Natural killer cell (primary cell): ENCODE measurements at regions not wholly inside any gene's neighbourhood (a gene's known extent, or its start where the extent isn't known, plus 50 kb on each side); places are given as distances from the start of the nearest gene placed in this dataset.
"Not testable (repeated sequence)": the region's sequence is repeated elsewhere in the genome, so short reads cannot be mapped to it uniquely, and the experiment has no call there.

Experiments used
- ATAC-seq, 3 donors: fragments of 150-1000 bp in 2 of 3; fragments of 200-7000 bp in 1 of 3; cut with Tn5 transposase; 1 replicate in 1 of 3; 2 replicates in 2 of 3; pipeline ENCODE4 v1.10.0; 2021; ENCODE audit warnings: mild to moderate bottlenecking in 2 of 3, moderate library complexity in 2 of 3
- DNase-seq, 2 donors: peaks; one replicate each; pipeline versions ENCODE4 v3.0.0 to v3.0.0-alpha.2; 2013 to 2021; ENCODE audit warnings: mixed read lengths in 1 of 2
- H3K27ac ChIP-seq: one replicate; pipeline ENCODE4 v1.5.1; 2013; ENCODE audit warnings: mild to moderate bottlenecking, low read length
- H3K27me3 ChIP-seq: one replicate; pipeline ENCODE4 v1.6.1; 2013; ENCODE audit warnings: low read length; ENCODE audit not compliant: control insufficient read depth, insufficient read depth
- H3K36me3 ChIP-seq: one replicate; pipeline ENCODE4 v1.6.1; 2013; ENCODE audit warnings: low read length; ENCODE audit not compliant: control insufficient read depth, insufficient read depth
- H3K4me1 ChIP-seq: one replicate; pipeline ENCODE4 v1.6.1; 2013; ENCODE audit warnings: low read length; ENCODE audit not compliant: control insufficient read depth, insufficient read depth
- H3K4me3 ChIP-seq: one replicate; pipeline ENCODE4 v1.5.1; 2013; ENCODE audit warnings: low read length
- H3K9me3 ChIP-seq: one replicate; pipeline ENCODE4 v1.6.1; 2013; ENCODE audit warnings: low read length; ENCODE audit not compliant: control insufficient read depth, insufficient read depth
- H3K27ac Mint-ChIP-seq, 2 donors: one replicate each; pipeline ENCODE4 v1.8.0; 2022; ENCODE audit warnings: mild to moderate bottlenecking in 2 of 2, mixed read lengths in 2 of 2, moderate library complexity in 1 of 2
- H3K27me3 Mint-ChIP-seq, 2 donors: one replicate each; pipeline ENCODE4 v1.8.0; 2022; ENCODE audit warnings: low read depth in 2 of 2, mixed read lengths in 2 of 2
- H3K36me3 Mint-ChIP-seq: one replicate; pipeline ENCODE4 v1.8.0; 2022; ENCODE audit warnings: mixed read lengths
- H3K4me1 Mint-ChIP-seq, 2 donors: one replicate each; pipeline ENCODE4 v1.8.0; 2022; ENCODE audit warnings: mixed read lengths in 2 of 2
- H3K4me3 Mint-ChIP-seq: one replicate; pipeline ENCODE4 v1.8.0; 2022; ENCODE audit warnings: mild to moderate bottlenecking, moderate library complexity, mixed read lengths
- H3K9me3 Mint-ChIP-seq, 2 donors: one replicate each; pipeline ENCODE4 v1.8.0; 2022; ENCODE audit warnings: mixed read lengths in 2 of 2
- WGBS: methylation state at CpG from one replicate; pipeline ENCODE4 v1.1.7; 2013; ENCODE audit warnings: missing lambda C conversion rate; ENCODE audit not compliant: insufficient coverage; 5-methylcytosine and 5-hydroxymethylcytosine counted together
- intact Hi-C: fragments of 100-400 bp; cut with micrococcal nuclease; formaldehyde crosslinking; loops from one replicate; pipeline ENCODE4 v1.14.2; 2022
- TF ChIP-seq, protein P1 (sequence below): fragments of 200-600 bp; IDR thresholded peaks from one replicate; pipeline ENCODE4 v1.8.0; 2022; ENCODE audit warnings: antibody characterized with exemption

GRCh38 chr2:185255566-185255965 lies 483.0 kb upstream of the FSIP2 start:
- TF ChIP-seq, protein P1, sequence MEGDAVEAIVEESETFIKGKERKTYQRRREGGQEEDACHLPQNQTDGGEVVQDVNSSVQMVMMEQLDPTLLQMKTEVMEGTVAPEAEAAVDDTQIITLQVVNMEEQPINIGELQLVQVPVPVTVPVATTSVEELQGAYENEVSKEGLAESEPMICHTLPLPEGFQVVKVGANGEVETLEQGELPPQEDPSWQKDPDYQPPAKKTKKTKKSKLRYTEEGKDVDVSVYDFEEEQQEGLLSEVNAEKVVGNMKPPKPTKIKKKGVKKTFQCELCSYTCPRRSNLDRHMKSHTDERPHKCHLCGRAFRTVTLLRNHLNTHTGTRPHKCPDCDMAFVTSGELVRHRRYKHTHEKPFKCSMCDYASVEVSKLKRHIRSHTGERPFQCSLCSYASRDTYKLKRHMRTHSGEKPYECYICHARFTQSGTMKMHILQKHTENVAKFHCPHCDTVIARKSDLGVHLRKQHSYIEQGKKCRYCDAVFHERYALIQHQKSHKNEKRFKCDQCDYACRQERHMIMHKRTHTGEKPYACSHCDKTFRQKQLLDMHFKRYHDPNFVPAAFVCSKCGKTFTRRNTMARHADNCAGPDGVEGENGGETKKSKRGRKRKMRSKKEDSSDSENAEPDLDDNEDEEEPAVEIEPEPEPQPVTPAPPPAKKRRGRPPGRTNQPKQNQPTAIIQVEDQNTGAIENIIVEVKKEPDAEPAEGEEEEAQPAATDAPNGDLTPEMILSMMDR = no peak
- Mint-ChIP-seq H3K27ac (no peak overlapping the region), H3K4me1 (no peaks in the 10 kb centered on the region), H3K27me3 (no peaks in the 10 kb centered on the region), H3K4me3 (no peak overlapping the region), H3K9me3 (peaks cover 10 to 14% of the 10 kb centered on the region in 2 donors), H3K36me3 (no peaks in the 10 kb centered on the region)
- Histone ChIP-seq H3K27ac (no peak overlapping the region), H3K9me3 (peaks cover 3% of the 10 kb centered on the region), H3K27me3 (no peaks in the 10 kb centered on the region), H3K4me3 (no peak overlapping the region), H3K36me3 (no peaks in the 10 kb centered on the region), H3K4me1 (no peaks in the 10 kb centered on the region)
- intact Hi-C loops = no loop called here
- WGBS = 67% methylated on average over 1 of the region's 1 CpG
- DNase-seq = no peak
- ATAC-seq = no peak

DNA sequence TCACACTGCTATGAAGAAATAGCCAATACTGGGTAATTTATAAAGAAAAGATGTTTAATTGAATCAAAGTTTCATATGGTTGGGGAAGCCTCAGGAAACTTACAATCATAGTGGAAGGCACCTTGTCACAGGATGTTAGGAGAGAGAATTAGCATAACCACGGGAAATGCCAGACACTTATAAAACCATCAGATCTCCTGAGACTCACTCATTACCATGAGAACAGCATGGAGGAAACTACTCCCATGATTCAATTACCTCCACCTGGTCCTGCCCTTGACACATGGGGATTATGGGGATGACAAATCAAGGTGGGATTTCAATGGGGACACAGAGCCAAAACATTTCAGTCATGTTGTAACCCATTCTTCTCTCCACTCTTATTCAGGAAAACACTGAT lies 472.9 kb upstream of the FSIP2 start:
- H3K9me3 ChIP-seq = peaks cover 6% of the 10 kb centered on the region
- Mint-ChIP-seq H3K4me3 (no peak overlapping the region), H3K36me3 (no peaks in the 10 kb centered on the region), H3K4me1 (no peaks in the 10 kb centered on the region), H3K27me3 (no peaks in the 10 kb centered on the region), H3K27ac (no peak overlapping the region), H3K9me3 (peaks cover 7 to 9% of the 10 kb centered on the region in 2 donors)
- no peaks in the 10 kb centered on the region for H3K36me3 ChIP-seq
- no peaks in the 10 kb centered on the region for H3K4me1 ChIP-seq
- intact Hi-C loops = no loop called here
- no peak for DNase-seq
- H3K4me3 ChIP-seq = no peak overlapping the region
- no peak overlapping the region for H3K27ac ChIP-seq
- TF ChIP-seq, protein P1 = no peak
- no CpG with 5 or more reads among the region's 1 CpG for WGBS
- no peak for ATAC-seq
- no peaks in the 10 kb centered on the region for H3K27me3 ChIP-seq

GRCh38 chr2:185268651-185269050 lies 470.0 kb upstream of the FSIP2 start:
- Mint-ChIP-seq H3K36me3 (no peaks in the 10 kb centered on the region), H3K4me3 (no peak overlapping the region), H3K27ac (no peak overlapping the region), H3K27me3 (no peaks in the 10 kb centered on the region), H3K9me3 (peaks cover 9 to 11% of the 10 kb centered on the region in 2 donors), H3K4me1 (no peaks in the 10 kb centered on the region)
- H3K27me3 ChIP-seq = no peaks in the 10 kb centered on the region
- intact Hi-C loops = no loop called here
- ATAC-seq (no peak), DNase-seq (no peak)
- no peak overlapping the region for H3K4me3 ChIP-seq
- TF ChIP-seq, protein P1 = no peak
- H3K36me3 ChIP-seq = no peaks in the 10 kb centered on the region
- 91% methylated on average over 1 of the region's 3 CpGs for WGBS
- H3K27ac ChIP-seq = no peak overlapping the region
- H3K9me3 ChIP-seq = peaks cover 6% of the 10 kb centered on the region
- no peaks in the 10 kb centered on the region for H3K4me1 ChIP-seq

DNA sequence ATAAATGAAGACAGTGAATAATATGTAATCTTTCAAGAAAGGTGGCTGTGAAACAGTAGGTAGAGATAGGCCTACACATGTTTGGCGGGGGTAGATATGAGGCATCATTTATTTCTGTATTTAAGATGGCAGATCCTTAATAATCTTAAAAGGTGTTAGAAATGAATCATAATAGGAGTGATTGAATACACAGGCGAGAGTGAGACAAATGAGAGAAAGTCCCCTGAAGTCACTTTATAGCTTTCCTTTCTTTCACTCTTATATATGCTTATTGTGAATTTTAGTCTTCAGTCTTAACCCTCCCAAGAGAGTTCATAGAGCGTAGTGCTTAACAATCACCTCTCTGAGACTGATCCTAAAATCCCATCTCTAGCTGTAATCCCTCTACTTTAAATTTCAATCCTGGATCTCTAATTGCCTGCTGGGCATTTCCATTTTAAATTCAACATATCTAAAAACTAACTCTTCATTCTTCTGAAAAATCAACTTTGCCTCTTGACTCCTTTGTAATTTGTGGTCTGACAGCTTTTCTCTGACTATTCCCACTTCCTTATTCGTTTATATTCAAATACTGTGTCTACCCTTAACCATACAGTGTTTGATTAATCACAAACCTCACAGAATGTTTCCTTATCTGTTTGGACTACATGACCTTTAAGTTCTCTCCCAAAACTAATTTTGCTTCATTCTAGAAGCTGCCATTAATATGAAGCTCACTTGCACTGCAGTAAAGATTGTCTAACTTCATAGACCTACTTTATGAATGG lies 463.7 kb upstream of the FSIP2 start:
- DNase-seq = no peak
- Histone ChIP-seq H3K4me1 (no peaks in the 10 kb centered on the region), H3K27ac (no peak overlapping the region), H3K36me3 (no peaks in the 10 kb centered on the region), H3K27me3 (no peaks in the 10 kb centered on the region), H3K9me3 (peaks cover 2% of the 10 kb centered on the region), H3K4me3 (no peak overlapping the region)
- Mint-ChIP-seq H3K4me1 (no peaks in the 10 kb centered on the region), H3K27me3 (no peaks in the 10 kb centered on the region), H3K36me3 (no peaks in the 10 kb centered on the region), H3K4me3 (no peak overlapping the region), H3K27ac (no peak overlapping the region), H3K9me3 (peaks cover 3 to 12% of the 10 kb centered on the region in 2 donors)
- no peak for ATAC-seq
- intact Hi-C loops = no loop called here
- 57% methylated on average over 3 of the region's 4 CpGs for WGBS
- TF ChIP-seq, protein P1 = no peak

- ATAC-seq, H3K27me3 ChIP-seq, H3K36me3 ChIP-seq, H3K27ac Mint-ChIP-seq, H3K4me3 ChIP-seq, intact Hi-C loops, H3K4me1 Mint-ChIP-seq, H3K4me3 Mint-ChIP-seq, H3K9me3 ChIP-seq, H3K27me3 Mint-ChIP-seq, H3K36me3 Mint-ChIP-seq, H3K4me1 ChIP-seq, H3K27ac ChIP-seq, DNase-seq: not testable (repeated sequence)
- WGBS = 95% methylated on average over 3 of the region's 3 CpGs
- H3K9me3 Mint-ChIP-seq = peaks cover 3 to 12% of the 10 kb centered on the region in 2 donors
Measured at GRCh38 chr2:185275979-185276378, 462.6 kb upstream of the FSIP2 start.
